CD14-positive monocyte (primary cell): ENCODE measurements at regions not wholly inside any gene's neighbourhood (a gene's known extent, or its start where the extent isn't known, plus 50 kb on each side); places are given as distances from the start of the nearest gene placed in this dataset.

Experiments used
- DNase-seq, 3 donors: peaks; one replicate each; pipeline ENCODE4 v3.0.0-alpha.2; 2011 to 2022
- H2AFZ ChIP-seq: 2 replicates; pipeline ENCODE4 v1.6.0; 2012; ENCODE audit warnings: mild to moderate bottlenecking, low read depth, low read length, inconsistent platforms; ENCODE audit not compliant: insufficient read depth, poor library complexity, severe bottlenecking
- H3K27ac ChIP-seq, 2 donors: 1 replicate in 1 of 2; 2 replicates in 1 of 2; pipeline ENCODE4 v1.5.1; 2012 to 2013; ENCODE audit warnings: low read length in 2 of 2, control low read depth in 1 of 2, inconsistent platforms in 1 of 2, low read depth in 1 of 2, mild to moderate bottlenecking in 1 of 2
- H3K27me3 ChIP-seq, 2 donors: one replicate each; pipeline versions ENCODE4 v1.6.0 to v1.6.1; 2011 to 2013; ENCODE audit warnings: low read length in 2 of 2; ENCODE audit not compliant: control insufficient read depth in 2 of 2, insufficient read depth in 2 of 2
- H3K36me3 ChIP-seq, 2 donors: replicated peaks in 1 of 2; 1 replicate in 1 of 2; 2 replicates in 1 of 2; pipeline versions ENCODE4 v1.5.1 to v1.6.1; 2012 to 2013; ENCODE audit warnings: low read length in 2 of 2, control low read depth in 1 of 2, inconsistent platforms in 1 of 2, mild to moderate bottlenecking in 1 of 2; ENCODE audit not compliant: insufficient read depth in 2 of 2, control insufficient read depth in 1 of 2
- H3K4me1 ChIP-seq, 2 donors: 1 replicate in 1 of 2; 2 replicates in 1 of 2; pipeline versions ENCODE4 v1.5.1 to v1.6.1; 2012 to 2013; ENCODE audit warnings: low read length in 2 of 2, control low read depth in 1 of 2, inconsistent platforms in 1 of 2, mild to moderate bottlenecking in 1 of 2, moderate library complexity in 1 of 2; ENCODE audit not compliant: insufficient read depth in 2 of 2, control insufficient read depth in 1 of 2
- H3K4me2 ChIP-seq: replicated peaks from 2 replicates; pipeline ENCODE3; 2012; ENCODE audit warnings: low read length, moderate library complexity, mild to moderate bottlenecking; ENCODE audit not compliant: poor library complexity, severe bottlenecking; ENCODE audit errors: extremely low read depth
- H3K4me3 ChIP-seq, 3 experiments: fragments of 200-600 bp in 1 of 3; sonication (generic) in 1 of 3; replicated peaks in 1 of 3; 1 replicate in 2 of 3; 2 replicates in 1 of 3; pipeline ENCODE4 v1.5.1; 2011 to 2013; ENCODE audit warnings: low read length in 3 of 3, mild to moderate bottlenecking in 3 of 3, control low read depth in 2 of 3, low read depth in 2 of 3, inconsistent platforms in 1 of 3, moderate library complexity in 1 of 3
- H3K79me2 ChIP-seq: 2 replicates; pipeline ENCODE4 v1.6.0; 2012; ENCODE audit warnings: mild to moderate bottlenecking, control low read depth, inconsistent platforms, low read length, moderate library complexity; ENCODE audit not compliant: insufficient read depth
- H3K9ac ChIP-seq: 2 replicates; pipeline ENCODE4 v1.6.0; 2017; ENCODE audit warnings: low read length, mild to moderate bottlenecking; ENCODE audit not compliant: insufficient read depth, poor library complexity, severe bottlenecking
- H3K9me3 ChIP-seq, 2 donors: replicated peaks in 1 of 2; 1 replicate in 1 of 2; 2 replicates in 1 of 2; pipeline versions ENCODE4 v1.5.1 to v1.6.1; 2012 to 2013; ENCODE audit warnings: low read length in 2 of 2, control low read depth in 1 of 2; ENCODE audit not compliant: control insufficient read depth in 1 of 2, insufficient read depth in 1 of 2
- H4K20me1 ChIP-seq: 2 replicates; pipeline ENCODE4 v1.6.0; 2012; ENCODE audit warnings: mild to moderate bottlenecking, low read length, control low read depth, moderate library complexity; ENCODE audit not compliant: insufficient read depth
- H3K27ac Mint-ChIP-seq, 7 donors: one replicate each; pipeline ENCODE4 v1.8.0; 2020; ENCODE audit warnings: mild to moderate bottlenecking in 7 of 7, mixed read lengths in 7 of 7, moderate library complexity in 6 of 7, inconsistent platforms in 2 of 7
- H3K27me3 Mint-ChIP-seq, 3 donors: one replicate each; pipeline ENCODE4 v1.8.0; 2021 to 2022; ENCODE audit warnings: low read depth in 3 of 3, mild to moderate bottlenecking in 3 of 3, mixed read lengths in 3 of 3, moderate library complexity in 3 of 3, inconsistent platforms in 1 of 3
- H3K36me3 Mint-ChIP-seq, 2 donors: one replicate each; pipeline ENCODE4 v1.8.0; 2020; ENCODE audit warnings: mixed read lengths in 2 of 2, inconsistent platforms in 1 of 2, mild to moderate bottlenecking in 1 of 2
- H3K4me1 Mint-ChIP-seq: one replicate; pipeline ENCODE4 v1.8.0; 2020; ENCODE audit warnings: mild to moderate bottlenecking, mixed read lengths
- H3K4me3 Mint-ChIP-seq, 2 donors: one replicate each; pipeline ENCODE4 v1.8.0; 2020; ENCODE audit warnings: mild to moderate bottlenecking in 2 of 2, mixed read lengths in 2 of 2, moderate library complexity in 1 of 2
- H3K9me3 Mint-ChIP-seq, 7 donors: one replicate each; pipeline ENCODE4 v1.8.0; 2020 to 2022; ENCODE audit warnings: mixed read lengths in 7 of 7, mild to moderate bottlenecking in 6 of 7, moderate library complexity in 6 of 7, inconsistent platforms in 2 of 7
- WGBS: methylation state at CpG from one replicate; pipeline ENCODE4 v1.1.5; 2013; ENCODE audit warnings: missing lambda C conversion rate; ENCODE audit not compliant: insufficient coverage; 5-methylcytosine and 5-hydroxymethylcytosine counted together
- intact Hi-C, 2 donors: fragments of 100-400 bp; cut with micrococcal nuclease; formaldehyde crosslinking; loops; one replicate each; pipeline versions ENCODE4 v1.15.0 to v1.15.1; 2023
- TF ChIP-seq, protein P1 (sequence below): fragments of 200-600 bp; IDR thresholded peaks from one replicate; pipeline ENCODE4 v1.8.0; 2022; ENCODE audit warnings: antibody characterized with exemption, mild to moderate bottlenecking

DNA sequence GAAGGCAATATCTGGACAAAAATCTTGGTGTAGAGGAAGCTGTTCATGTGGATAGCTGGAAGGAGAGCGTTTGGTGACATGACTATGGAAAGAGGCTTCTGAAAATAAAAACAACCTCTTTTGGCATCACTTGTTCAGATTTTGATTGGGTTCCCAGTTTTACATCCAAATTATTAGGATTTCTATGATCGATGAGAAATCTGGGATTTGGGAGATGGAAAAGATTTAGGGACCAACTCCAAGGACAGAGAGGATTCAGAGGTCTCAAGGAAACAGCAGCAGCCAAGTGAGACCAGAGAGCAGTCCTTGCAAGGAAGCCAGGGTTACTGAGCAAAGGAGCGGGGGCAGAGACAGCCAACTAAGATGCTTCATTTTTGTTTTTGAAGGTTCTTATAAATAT, 441.7 kb downstream of the TRIB2 start:
- H3K9me3 Mint-ChIP-seq, result peaks cover 1 to 14% (median 4%) of the 10 kb centered on the region in 7 donors
- Histone ChIP-seq H3K4me2 (no peak overlapping the region), H4K20me1 (no peaks in the 10 kb centered on the region), H3K4me3 (no peak overlapping the region), H3K9me3 (peaks cover 0 to 3% of the 10 kb centered on the region in 2 donors), H3K27me3 (no peaks in the 10 kb centered on the region), H3K4me1 (no peaks in the 10 kb centered on the region), H3K9ac (no peak overlapping the region), H3K36me3 (no peaks in the 10 kb centered on the region), H2AFZ (no peak overlapping the region), H3K79me2 (no peaks in the 10 kb centered on the region), H3K27ac (no peak overlapping the region)
- H3K4me1 Mint-ChIP-seq, result no peaks in the 10 kb centered on the region
- TF ChIP-seq, protein P1, sequence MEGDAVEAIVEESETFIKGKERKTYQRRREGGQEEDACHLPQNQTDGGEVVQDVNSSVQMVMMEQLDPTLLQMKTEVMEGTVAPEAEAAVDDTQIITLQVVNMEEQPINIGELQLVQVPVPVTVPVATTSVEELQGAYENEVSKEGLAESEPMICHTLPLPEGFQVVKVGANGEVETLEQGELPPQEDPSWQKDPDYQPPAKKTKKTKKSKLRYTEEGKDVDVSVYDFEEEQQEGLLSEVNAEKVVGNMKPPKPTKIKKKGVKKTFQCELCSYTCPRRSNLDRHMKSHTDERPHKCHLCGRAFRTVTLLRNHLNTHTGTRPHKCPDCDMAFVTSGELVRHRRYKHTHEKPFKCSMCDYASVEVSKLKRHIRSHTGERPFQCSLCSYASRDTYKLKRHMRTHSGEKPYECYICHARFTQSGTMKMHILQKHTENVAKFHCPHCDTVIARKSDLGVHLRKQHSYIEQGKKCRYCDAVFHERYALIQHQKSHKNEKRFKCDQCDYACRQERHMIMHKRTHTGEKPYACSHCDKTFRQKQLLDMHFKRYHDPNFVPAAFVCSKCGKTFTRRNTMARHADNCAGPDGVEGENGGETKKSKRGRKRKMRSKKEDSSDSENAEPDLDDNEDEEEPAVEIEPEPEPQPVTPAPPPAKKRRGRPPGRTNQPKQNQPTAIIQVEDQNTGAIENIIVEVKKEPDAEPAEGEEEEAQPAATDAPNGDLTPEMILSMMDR, result no peak
- intact Hi-C loops, result no loop called here
- DNase-seq, result no peak
- no peaks in the 10 kb centered on the region for H3K27me3 Mint-ChIP-seq
- WGBS, result 71% methylated on average over 2 of the region's 3 CpGs
- no peak overlapping the region for H3K27ac Mint-ChIP-seq
- no peak overlapping the region for H3K4me3 Mint-ChIP-seq
- H3K36me3 Mint-ChIP-seq, result no peaks in the 10 kb centered on the region

DNA sequence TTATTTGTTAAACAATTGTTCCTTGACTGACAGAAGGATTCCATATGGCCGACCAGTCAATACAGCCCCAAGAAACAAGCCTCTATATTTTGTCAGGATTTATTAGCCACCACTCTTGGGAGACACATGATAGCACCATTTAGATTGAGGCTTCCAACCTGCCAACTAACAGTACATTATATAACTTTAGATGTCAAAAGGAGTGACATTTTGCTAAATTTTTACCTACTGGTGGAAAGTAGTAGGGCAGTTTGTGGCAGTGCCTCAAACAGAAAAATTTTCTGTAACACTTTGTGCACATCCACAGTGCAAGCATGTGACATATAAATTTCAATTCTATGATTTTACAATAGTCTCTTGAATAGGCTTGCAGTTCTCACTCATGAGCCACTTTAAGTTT, 464.0 kb downstream of the TRIB2 start:
- Histone ChIP-seq H3K4me1 (no peaks in the 10 kb centered on the region), H3K4me3 (no peak overlapping the region), H3K9me3 (peaks cover 11 to 13% of the 10 kb centered on the region in 2 donors), H3K27ac (no peak overlapping the region), H3K4me2 (no peak overlapping the region), H3K27me3 (no peaks in the 10 kb centered on the region), H3K9ac (no peak overlapping the region), H3K36me3 (no peaks in the 10 kb centered on the region), H3K79me2 (no peaks in the 10 kb centered on the region), H2AFZ (no peak overlapping the region), H4K20me1 (no peaks in the 10 kb centered on the region)
- no peak for DNase-seq
- Mint-ChIP-seq H3K9me3 (peaks cover 2 to 12% (median 6%) of the 10 kb centered on the region in 7 donors), H3K4me3 (no peak overlapping the region), H3K4me1 (no peaks in the 10 kb centered on the region), H3K27me3 (no peaks in the 10 kb centered on the region), H3K27ac (no peak overlapping the region), H3K36me3 (no peaks in the 10 kb centered on the region)
- no CpG with 5 or more reads among the region's 1 CpG for WGBS
- TF ChIP-seq, protein P1, result no peak
- intact Hi-C loops, result no loop called here
